Loucy (cell line): ENCODE measurements at regions not wholly inside any gene's neighbourhood (a gene's known extent, or its start where the extent isn't known, plus 50 kb on each side); places are given as distances from the start of the nearest gene placed in this dataset.

ENCODE experiments used
- EZH2phosphoT487 ChIP-seq: fragments of 200-600 bp; IDR thresholded peaks from 2 replicates; pipeline ENCODE4 v1.6.1; 2018; ENCODE audit warnings: antibody characterized with exemption, mild to moderate bottlenecking, moderate library complexity, borderline replicate concordance
- TF ChIP-seq, protein P1 (sequence below): fragments of 200-600 bp; sonication (generic); conservative IDR thresholded peaks from 2 replicates; pipeline ENCODE4 v1.5.1; 2014; ENCODE audit warnings: mild to moderate bottlenecking, antibody characterized with exemption, low read length

DNA sequence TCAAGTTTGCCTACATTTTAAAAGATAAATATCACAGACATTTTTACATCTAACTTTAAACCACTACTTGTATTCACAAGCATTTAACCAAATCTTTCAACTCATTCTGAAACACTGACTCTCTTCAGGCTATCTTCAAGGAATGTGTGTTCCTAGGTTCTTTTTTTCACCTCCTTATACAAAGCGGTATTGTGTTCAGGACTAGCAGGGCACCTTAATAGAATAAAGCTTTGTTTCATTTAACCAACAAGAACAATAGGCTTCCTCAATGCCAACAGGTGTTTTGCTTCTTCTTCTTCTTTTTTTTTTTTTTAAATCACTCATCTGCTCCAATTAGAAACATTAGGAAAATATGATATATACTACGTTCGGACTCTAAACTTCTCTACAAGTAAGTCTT is 212.9 kb upstream of the SEMA3E start:
- TF ChIP-seq, protein P1, sequence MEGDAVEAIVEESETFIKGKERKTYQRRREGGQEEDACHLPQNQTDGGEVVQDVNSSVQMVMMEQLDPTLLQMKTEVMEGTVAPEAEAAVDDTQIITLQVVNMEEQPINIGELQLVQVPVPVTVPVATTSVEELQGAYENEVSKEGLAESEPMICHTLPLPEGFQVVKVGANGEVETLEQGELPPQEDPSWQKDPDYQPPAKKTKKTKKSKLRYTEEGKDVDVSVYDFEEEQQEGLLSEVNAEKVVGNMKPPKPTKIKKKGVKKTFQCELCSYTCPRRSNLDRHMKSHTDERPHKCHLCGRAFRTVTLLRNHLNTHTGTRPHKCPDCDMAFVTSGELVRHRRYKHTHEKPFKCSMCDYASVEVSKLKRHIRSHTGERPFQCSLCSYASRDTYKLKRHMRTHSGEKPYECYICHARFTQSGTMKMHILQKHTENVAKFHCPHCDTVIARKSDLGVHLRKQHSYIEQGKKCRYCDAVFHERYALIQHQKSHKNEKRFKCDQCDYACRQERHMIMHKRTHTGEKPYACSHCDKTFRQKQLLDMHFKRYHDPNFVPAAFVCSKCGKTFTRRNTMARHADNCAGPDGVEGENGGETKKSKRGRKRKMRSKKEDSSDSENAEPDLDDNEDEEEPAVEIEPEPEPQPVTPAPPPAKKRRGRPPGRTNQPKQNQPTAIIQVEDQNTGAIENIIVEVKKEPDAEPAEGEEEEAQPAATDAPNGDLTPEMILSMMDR, result no peak
- no peak for TF ChIP-seq EZH2phosphoT487
